ENCODE measurements at regions not wholly inside any gene's neighbourhood (a gene's known extent, or its start where the extent isn't known, plus 50 kb on each side); places are given as distances from the start of the nearest gene placed in this dataset.

DNA sequence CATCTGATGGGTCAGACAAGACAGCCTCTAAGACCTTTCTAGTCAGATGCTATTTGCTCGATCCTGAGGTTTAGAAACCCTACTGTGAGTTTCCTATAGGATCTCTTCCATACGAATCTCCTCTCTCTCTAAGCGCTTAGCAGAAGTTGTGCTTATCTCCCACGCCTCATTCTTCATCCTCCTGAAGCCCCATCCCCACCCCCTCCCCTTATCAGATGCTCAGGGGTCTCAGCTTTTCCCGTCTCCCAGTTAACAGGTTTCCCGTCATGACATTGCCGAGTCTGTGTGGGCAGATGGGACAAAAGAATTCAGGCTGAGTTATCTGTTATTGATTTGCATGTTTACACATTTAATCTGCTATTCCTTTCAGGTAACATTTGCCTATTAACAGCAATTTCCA is 99.0 kb upstream of the PIRT start:
- DNase-seq (ENCODE audit: low spot score) = no peak
- Histone ChIP-seq H3K9me3 (ENCODE audit: control insufficient read depth in 4 of 4, low read length in 3 of 4) (no peaks in the 10 kb centered on the region), H3K4me3 (ENCODE audit: low read depth in 1 of 3, low read length in 3 of 3) (no peak overlapping the region), H3K9ac (ENCODE audit: low read depth in 1 of 2, low read length in 2 of 2) (no peak overlapping the region), H3K27ac (ENCODE audit: low read depth in 1 of 2, low read length in 2 of 2) (no peak overlapping the region), H3K27me3 (ENCODE audit: control insufficient read depth in 4 of 4, insufficient read depth in 4 of 4, low read length in 3 of 4) (peaks cover 0 to 3% (median 0%) of the 10 kb centered on the region in 4 donors), H3K36me3 (ENCODE audit: control insufficient read depth in 4 of 4, insufficient read depth in 3 of 4, low read depth in 1 of 4, low read length in 3 of 4) (no peaks in the 10 kb centered on the region), H3K4me1 (ENCODE audit: control insufficient read depth in 4 of 4, insufficient read depth in 4 of 4, low read length in 3 of 4) (no peaks in the 10 kb centered on the region)
- TF ChIP-seq EGR1 (IDR thresholded peaks at IDR 0.05; ENCODE audit: low read depth in 2 of 2) (no peak), ATF3 (IDR thresholded peaks at IDR 0.05) (no peak), SP1 (IDR thresholded peaks at IDR 0.05) (no peak), RXRA (IDR thresholded peaks at IDR 0.05) (no peak), TAF1 (conservative IDR thresholded peaks at IDR 0.05) (no peak), GABPA (IDR thresholded peaks at IDR 0.05 in 1 of 2, conservative IDR thresholded peaks at IDR 0.05 in 1 of 2) (no peak)
- TF ChIP-seq, protein P1, sequence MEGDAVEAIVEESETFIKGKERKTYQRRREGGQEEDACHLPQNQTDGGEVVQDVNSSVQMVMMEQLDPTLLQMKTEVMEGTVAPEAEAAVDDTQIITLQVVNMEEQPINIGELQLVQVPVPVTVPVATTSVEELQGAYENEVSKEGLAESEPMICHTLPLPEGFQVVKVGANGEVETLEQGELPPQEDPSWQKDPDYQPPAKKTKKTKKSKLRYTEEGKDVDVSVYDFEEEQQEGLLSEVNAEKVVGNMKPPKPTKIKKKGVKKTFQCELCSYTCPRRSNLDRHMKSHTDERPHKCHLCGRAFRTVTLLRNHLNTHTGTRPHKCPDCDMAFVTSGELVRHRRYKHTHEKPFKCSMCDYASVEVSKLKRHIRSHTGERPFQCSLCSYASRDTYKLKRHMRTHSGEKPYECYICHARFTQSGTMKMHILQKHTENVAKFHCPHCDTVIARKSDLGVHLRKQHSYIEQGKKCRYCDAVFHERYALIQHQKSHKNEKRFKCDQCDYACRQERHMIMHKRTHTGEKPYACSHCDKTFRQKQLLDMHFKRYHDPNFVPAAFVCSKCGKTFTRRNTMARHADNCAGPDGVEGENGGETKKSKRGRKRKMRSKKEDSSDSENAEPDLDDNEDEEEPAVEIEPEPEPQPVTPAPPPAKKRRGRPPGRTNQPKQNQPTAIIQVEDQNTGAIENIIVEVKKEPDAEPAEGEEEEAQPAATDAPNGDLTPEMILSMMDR (IDR thresholded peaks at IDR 0.05; ENCODE audit: low read depth, low read length, missing input control) = no peak
- 19% methylated on average over 7 of the region's 7 CpGs for WGBS

- no peak for TF ChIP-seq YY1 (IDR thresholded peaks at IDR 0.05)
- TF ChIP-seq GABPA (IDR thresholded peaks at IDR 0.05 in 1 of 2, conservative IDR thresholded peaks at IDR 0.05 in 1 of 2) = no peak
- TF ChIP-seq RXRA (IDR thresholded peaks at IDR 0.05) = no peak
- TF ChIP-seq FOXA2 (IDR thresholded peaks at IDR 0.05) = no peak
- TF ChIP-seq NR2F2 (IDR thresholded peaks at IDR 0.05) = no peak
- no peak for TF ChIP-seq ATF3 (IDR thresholded peaks at IDR 0.05)
- no peak for TF ChIP-seq RAD21 (IDR thresholded peaks at IDR 0.05)
- TF ChIP-seq TAF1 (conservative IDR thresholded peaks at IDR 0.05) = no peak
- no peak for TF ChIP-seq SP1 (IDR thresholded peaks at IDR 0.05)
- no peak for TF ChIP-seq FOXA1 (IDR thresholded peaks at IDR 0.05)
- TF ChIP-seq, protein P2, sequence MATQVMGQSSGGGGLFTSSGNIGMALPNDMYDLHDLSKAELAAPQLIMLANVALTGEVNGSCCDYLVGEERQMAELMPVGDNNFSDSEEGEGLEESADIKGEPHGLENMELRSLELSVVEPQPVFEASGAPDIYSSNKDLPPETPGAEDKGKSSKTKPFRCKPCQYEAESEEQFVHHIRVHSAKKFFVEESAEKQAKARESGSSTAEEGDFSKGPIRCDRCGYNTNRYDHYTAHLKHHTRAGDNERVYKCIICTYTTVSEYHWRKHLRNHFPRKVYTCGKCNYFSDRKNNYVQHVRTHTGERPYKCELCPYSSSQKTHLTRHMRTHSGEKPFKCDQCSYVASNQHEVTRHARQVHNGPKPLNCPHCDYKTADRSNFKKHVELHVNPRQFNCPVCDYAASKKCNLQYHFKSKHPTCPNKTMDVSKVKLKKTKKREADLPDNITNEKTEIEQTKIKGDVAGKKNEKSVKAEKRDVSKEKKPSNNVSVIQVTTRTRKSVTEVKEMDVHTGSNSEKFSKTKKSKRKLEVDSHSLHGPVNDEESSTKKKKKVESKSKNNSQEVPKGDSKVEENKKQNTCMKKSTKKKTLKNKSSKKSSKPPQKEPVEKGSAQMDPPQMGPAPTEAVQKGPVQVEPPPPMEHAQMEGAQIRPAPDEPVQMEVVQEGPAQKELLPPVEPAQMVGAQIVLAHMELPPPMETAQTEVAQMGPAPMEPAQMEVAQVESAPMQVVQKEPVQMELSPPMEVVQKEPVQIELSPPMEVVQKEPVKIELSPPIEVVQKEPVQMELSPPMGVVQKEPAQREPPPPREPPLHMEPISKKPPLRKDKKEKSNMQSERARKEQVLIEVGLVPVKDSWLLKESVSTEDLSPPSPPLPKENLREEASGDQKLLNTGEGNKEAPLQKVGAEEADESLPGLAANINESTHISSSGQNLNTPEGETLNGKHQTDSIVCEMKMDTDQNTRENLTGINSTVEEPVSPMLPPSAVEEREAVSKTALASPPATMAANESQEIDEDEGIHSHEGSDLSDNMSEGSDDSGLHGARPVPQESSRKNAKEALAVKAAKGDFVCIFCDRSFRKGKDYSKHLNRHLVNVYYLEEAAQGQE (IDR thresholded peaks at IDR 0.05) = no peak
- TF ChIP-seq, protein P1 (IDR thresholded peaks at IDR 0.05; ENCODE audit: low read depth, low read length, missing input control) = no peak
- no peak for TF ChIP-seq EGR1 (IDR thresholded peaks at IDR 0.05; ENCODE audit: low read depth in 2 of 2)
- no peak for TF ChIP-seq JUND (IDR thresholded peaks at IDR 0.05)
- TF ChIP-seq, protein P3, sequence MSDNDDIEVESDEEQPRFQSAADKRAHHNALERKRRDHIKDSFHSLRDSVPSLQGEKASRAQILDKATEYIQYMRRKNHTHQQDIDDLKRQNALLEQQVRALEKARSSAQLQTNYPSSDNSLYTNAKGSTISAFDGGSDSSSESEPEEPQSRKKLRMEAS (IDR thresholded peaks at IDR 0.05) = no peak
- no peak for TF ChIP-seq HNF4G (IDR thresholded peaks at IDR 0.05)
- TF ChIP-seq, protein P4, sequence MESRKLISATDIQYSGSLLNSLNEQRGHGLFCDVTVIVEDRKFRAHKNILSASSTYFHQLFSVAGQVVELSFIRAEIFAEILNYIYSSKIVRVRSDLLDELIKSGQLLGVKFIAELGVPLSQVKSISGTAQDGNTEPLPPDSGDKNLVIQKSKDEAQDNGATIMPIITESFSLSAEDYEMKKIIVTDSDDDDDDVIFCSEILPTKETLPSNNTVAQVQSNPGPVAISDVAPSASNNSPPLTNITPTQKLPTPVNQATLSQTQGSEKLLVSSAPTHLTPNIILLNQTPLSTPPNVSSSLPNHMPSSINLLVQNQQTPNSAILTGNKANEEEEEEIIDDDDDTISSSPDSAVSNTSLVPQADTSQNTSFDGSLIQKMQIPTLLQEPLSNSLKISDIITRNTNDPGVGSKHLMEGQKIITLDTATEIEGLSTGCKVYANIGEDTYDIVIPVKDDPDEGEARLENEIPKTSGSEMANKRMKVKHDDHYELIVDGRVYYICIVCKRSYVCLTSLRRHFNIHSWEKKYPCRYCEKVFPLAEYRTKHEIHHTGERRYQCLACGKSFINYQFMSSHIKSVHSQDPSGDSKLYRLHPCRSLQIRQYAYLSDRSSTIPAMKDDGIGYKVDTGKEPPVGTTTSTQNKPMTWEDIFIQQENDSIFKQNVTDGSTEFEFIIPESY (IDR thresholded peaks at IDR 0.05) = no peak
- no peak for TF ChIP-seq HNF4A (conservative IDR thresholded peaks at IDR 0.05)
- Histone ChIP-seq H3K9me3 (ENCODE audit: control insufficient read depth in 4 of 4, low read length in 3 of 4) (no peaks in the 10 kb centered on the region), H3K4me3 (ENCODE audit: low read depth in 1 of 3, low read length in 3 of 3) (no peak overlapping the region), H3K4me1 (ENCODE audit: control insufficient read depth in 4 of 4, insufficient read depth in 4 of 4, low read length in 3 of 4) (no peaks in the 10 kb centered on the region), H3K9ac (ENCODE audit: low read depth in 1 of 2, low read length in 2 of 2) (no peak overlapping the region), H3K36me3 (ENCODE audit: control insufficient read depth in 4 of 4, insufficient read depth in 3 of 4, low read depth in 1 of 4, low read length in 3 of 4) (no peaks in the 10 kb centered on the region), H3K27ac (ENCODE audit: low read depth in 1 of 2, low read length in 2 of 2) (no peak overlapping the region), H3K27me3 (ENCODE audit: control insufficient read depth in 4 of 4, insufficient read depth in 4 of 4, low read length in 3 of 4) (peaks cover 0 to 5% (median 0%) of the 10 kb centered on the region in 4 donors)
- no peak for DNase-seq (ENCODE audit: low spot score)
- WGBS = 77% methylated on average over 4 of the region's 4 CpGs
Measured at GRCh38 chr17:10932938-10933337, 95.1 kb upstream of the PIRT start.
